ENCODE measurements at regions not wholly inside any gene's neighbourhood (a gene's known extent, or its start where the extent isn't known, plus 50 kb on each side); places are given as distances from the start of the nearest gene placed in this dataset.
A peak's percentile ranks its signal among the peaks of the same experiment; 100 is the strongest.

- Histone ChIP-seq H3K27me3 (ENCODE audit: low read length) (no peaks in the 10 kb centered on the region), H3K9me2 (replicated peaks; ENCODE audit: low read length) (no peaks in the 10 kb centered on the region), H3F3A (ENCODE audit: low read length, unreplicated experiment) (no peaks in the 10 kb centered on the region), H3K36me3 (ENCODE audit: low read depth, low read length) (no peaks in the 10 kb centered on the region), H3K9me3 (ENCODE audit: low read length) (no peaks in the 10 kb centered on the region), H3K9ac (ENCODE audit: low read length) (no peak overlapping the region), H2AFZ (ENCODE audit: low read length) (no peak overlapping the region), H3K4me2 (ENCODE audit: low read length) (no peak overlapping the region), H4K20me1 (ENCODE audit: low read length) (no peaks in the 10 kb centered on the region), H3K27ac (ENCODE audit: low read length) (no peak overlapping the region), H3K4me3 (ENCODE audit: low read length) (no peak overlapping the region), H3K79me2 (ENCODE audit: low read length) (no peaks in the 10 kb centered on the region), H3K4me1 (ENCODE audit: insufficient read depth, low read length) (no peaks in the 10 kb centered on the region)
- intact Hi-C loops (cut with micrococcal nuclease): no loop called here
- ChIA-PET POLR2A (ENCODE audit: unreplicated experiment) (no interaction called here), CTCF (no interaction called here)
- peak; percentile 27 for ATAC-seq
- DNase-seq: peak; percentile 7
- BruUV-seq (replicated peaks): no TSS peak
- TF ChIP-seq EZH2 (IDR thresholded peaks at IDR 0.05; ENCODE audit: low read length, unreplicated experiment): no peak
- TF ChIP-seq EZH2phosphoT487 (IDR thresholded peaks at IDR 0.05; ENCODE audit: borderline replicate concordance, low read length): no peak
- no peak for TF ChIP-seq CTCF (conservative IDR thresholded peaks at IDR 0.05; ENCODE audit: low read depth, low read length)
These were observed 459.7 kb upstream of the TRAM1L1 start for GRCh38 chr4:117545039-117545438.

DNA sequence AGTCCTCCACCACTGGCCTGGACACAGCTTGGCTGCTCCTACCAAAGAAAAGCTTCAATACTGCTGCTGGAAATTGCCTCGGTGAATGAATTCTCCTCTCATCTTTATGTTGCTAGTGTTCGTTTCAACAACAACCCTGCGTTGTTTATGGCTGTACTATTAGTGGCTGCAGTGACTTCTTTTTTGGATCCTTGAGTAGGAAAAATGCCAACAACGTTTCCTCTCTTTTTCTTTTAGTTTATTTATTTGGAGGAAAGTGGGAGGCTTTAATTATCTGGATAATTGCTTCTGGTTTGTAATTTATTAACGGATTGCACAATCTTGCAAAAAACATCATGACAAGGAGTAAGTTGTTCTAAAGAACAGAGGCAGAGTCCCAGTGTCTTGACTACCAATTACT lies 464.1 kb upstream of the TRAM1L1 start:
- Histone ChIP-seq H3F3A (ENCODE audit: low read length, unreplicated experiment) (no peaks in the 10 kb centered on the region), H3K4me1 (ENCODE audit: insufficient read depth, low read length) (no peaks in the 10 kb centered on the region), H3K36me3 (ENCODE audit: low read depth, low read length) (no peaks in the 10 kb centered on the region), H3K27ac (ENCODE audit: low read length) (no peak overlapping the region), H3K79me2 (ENCODE audit: low read length) (no peaks in the 10 kb centered on the region), H3K9me2 (replicated peaks; ENCODE audit: low read length) (no peaks in the 10 kb centered on the region), H3K27me3 (ENCODE audit: low read length) (no peaks in the 10 kb centered on the region), H4K20me1 (ENCODE audit: low read length) (no peaks in the 10 kb centered on the region), H3K9ac (ENCODE audit: low read length) (no peak overlapping the region), H3K9me3 (ENCODE audit: low read length) (no peaks in the 10 kb centered on the region), H2AFZ (ENCODE audit: low read length) (0 out of 2 replicates have a peak overlapping the region, but pooled peaks have one; percentile 22), H3K4me3 (ENCODE audit: low read length) (no peak overlapping the region), H3K4me2 (ENCODE audit: low read length) (no peak overlapping the region)
- ATAC-seq: no peak
- CTCF ChIA-PET: no interaction called here
- intact Hi-C loops (cut with micrococcal nuclease): no loop called here
- POLR2A ChIA-PET (ENCODE audit: unreplicated experiment): no interaction called here
- no peak for TF ChIP-seq EZH2 (IDR thresholded peaks at IDR 0.05; ENCODE audit: low read length, unreplicated experiment)
- TF ChIP-seq EZH2phosphoT487 (IDR thresholded peaks at IDR 0.05; ENCODE audit: borderline replicate concordance, low read length): no peak
- TF ChIP-seq CTCF (conservative IDR thresholded peaks at IDR 0.05; ENCODE audit: low read depth, low read length): no peak
- no TSS peak for BruUV-seq (replicated peaks)
- DNase-seq: no peak

DNA sequence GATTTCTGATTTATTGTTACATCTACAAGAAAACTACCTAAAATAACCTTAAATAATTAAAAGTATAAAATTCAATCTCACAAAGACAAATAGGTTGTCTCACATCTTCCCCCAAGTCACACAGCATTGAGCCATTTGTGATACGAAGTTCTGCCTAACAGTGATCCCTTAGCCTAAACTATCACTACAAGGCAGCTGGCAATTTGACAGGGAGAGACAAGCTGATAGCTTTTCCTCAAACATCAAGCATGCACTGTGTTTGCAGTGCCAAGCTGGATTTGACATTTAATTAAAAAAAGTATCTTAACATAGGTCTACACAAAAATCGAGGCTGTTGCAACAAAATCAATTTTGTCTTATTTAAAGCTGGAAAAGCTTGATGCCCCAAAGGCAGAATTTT lies 464.7 kb upstream of the TRAM1L1 start:
- POLR2A ChIA-PET (ENCODE audit: unreplicated experiment): no interaction called here
- H2AFZ ChIP-seq (ENCODE audit: low read length): no peak overlapping the region
- DNase-seq: no peak
- H3F3A ChIP-seq (ENCODE audit: low read length, unreplicated experiment): no peaks in the 10 kb centered on the region
- no peak overlapping the region for H3K27ac ChIP-seq (ENCODE audit: low read length)
- TF ChIP-seq CTCF (conservative IDR thresholded peaks at IDR 0.05; ENCODE audit: low read depth, low read length) (no peak), EZH2phosphoT487 (IDR thresholded peaks at IDR 0.05; ENCODE audit: borderline replicate concordance, low read length) (no peak), EZH2 (IDR thresholded peaks at IDR 0.05; ENCODE audit: low read length, unreplicated experiment) (no peak)
- no peaks in the 10 kb centered on the region for H4K20me1 ChIP-seq (ENCODE audit: low read length)
- H3K9me2 ChIP-seq (replicated peaks; ENCODE audit: low read length): no peaks in the 10 kb centered on the region
- H3K36me3 ChIP-seq (ENCODE audit: low read depth, low read length): no peaks in the 10 kb centered on the region
- no peaks in the 10 kb centered on the region for H3K27me3 ChIP-seq (ENCODE audit: low read length)
- CTCF ChIA-PET: no interaction called here
- H3K79me2 ChIP-seq (ENCODE audit: low read length): no peaks in the 10 kb centered on the region
- H3K9me3 ChIP-seq (ENCODE audit: low read length): no peaks in the 10 kb centered on the region
- H3K4me2 ChIP-seq (ENCODE audit: low read length): no peak overlapping the region
- H3K4me1 ChIP-seq (ENCODE audit: insufficient read depth, low read length): no peaks in the 10 kb centered on the region
- no peak overlapping the region for H3K9ac ChIP-seq (ENCODE audit: low read length)
- BruUV-seq (replicated peaks): no TSS peak
- H3K4me3 ChIP-seq (ENCODE audit: low read length): no peak overlapping the region
- intact Hi-C loops (cut with micrococcal nuclease): no loop called here
- no peak for ATAC-seq

Data from PC-3 (cell line).